Uterus (tissue), 3 donors: ENCODE measurements at regions not wholly inside any gene's neighbourhood (a gene's known extent, or its start where the extent isn't known, plus 50 kb on each side); places are given as distances from the start of the nearest gene placed in this dataset.

Source experiments
- DNase-seq, 2 donors: peaks; one replicate each; pipeline ENCODE4 v3.0.0-alpha.2; 2019 to 2020
- H3K27ac ChIP-seq, 2 donors: fragments of 200-600 bp; sonication (generic); 1 replicate in 1 of 2; 2 replicates in 1 of 2; pipeline ENCODE4 v1.5.1; 2016 to 2018
- H3K27me3 ChIP-seq, 2 donors: fragments of 200-600 bp; sonication (generic); one replicate each; pipeline ENCODE4 v1.5.1; 2018 to 2019; ENCODE audit warnings: control low read depth in 1 of 2
- H3K36me3 ChIP-seq, 2 donors: fragments of 200-600 bp; sonication (generic); one replicate each; pipeline ENCODE4 v1.5.1; 2019; ENCODE audit warnings: control low read depth in 1 of 2
- H3K4me1 ChIP-seq, 2 donors: fragments of 200-600 bp; sonication (generic); one replicate each; pipeline ENCODE4 v1.5.1; 2018 to 2019; ENCODE audit warnings: control low read depth in 1 of 2
- H3K4me3 ChIP-seq, 2 donors: fragments of 200-600 bp; sonication (generic); 1 replicate in 1 of 2; 2 replicates in 1 of 2; pipeline ENCODE4 v1.5.1; 2018 to 2019; ENCODE audit warnings: mild to moderate bottlenecking in 1 of 2
- H3K9me3 ChIP-seq, 2 donors: fragments of 200-600 bp; sonication (generic); one replicate each; pipeline ENCODE4 v1.5.1; 2019; ENCODE audit warnings: control low read depth in 1 of 2
- POLR2A ChIP-seq, 2 donors: fragments of 450-650 bp; IDR thresholded peaks; one replicate each; pipeline ENCODE4 v1.6.1; 2016; ENCODE audit warnings: antibody characterized with exemption in 2 of 2, mild to moderate bottlenecking in 1 of 2, moderate library complexity in 1 of 2
- intact Hi-C: fragments of 100-400 bp; cut with DNase I; formaldehyde crosslinking; loops from one replicate; pipeline ENCODE4 v1.15.1; 2023; ENCODE audit warnings: low total_unique reads
- TF ChIP-seq, protein P1 (sequence below), 4 experiments: fragments of 200-600 bp in 2 of 4; fragments of 450-650 bp in 2 of 4; sonication (generic) in 2 of 4; IDR thresholded peaks; one replicate each; pipeline ENCODE4 v1.5.1; 2016 to 2019; ENCODE audit warnings: antibody characterized with exemption in 4 of 4, mild to moderate bottlenecking in 2 of 4, moderate library complexity in 1 of 4
- donor health status: DM: yes; HTN: yes; CAD: no.

DNA sequence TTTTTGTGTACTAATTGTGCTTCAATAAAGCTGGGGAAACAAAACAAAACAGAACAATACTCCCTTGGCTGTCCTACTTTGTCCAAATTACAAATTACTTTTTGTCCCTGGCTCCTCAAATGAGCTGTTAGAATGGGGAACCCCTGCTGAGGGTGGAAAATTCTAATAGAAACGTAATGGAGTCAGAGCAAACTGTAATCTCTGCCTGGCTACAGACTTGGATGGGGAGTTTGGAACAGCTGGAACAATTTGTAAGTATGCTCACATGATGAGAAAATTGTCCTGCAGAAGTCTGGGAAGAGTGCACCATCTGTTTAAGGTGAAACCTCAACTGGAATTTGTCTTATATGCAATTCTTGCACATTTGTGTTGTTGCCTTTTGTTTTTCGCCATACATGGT lies 364.4 kb upstream of the CLNK start:
- intact Hi-C loops: no loop called here
- H3K27ac ChIP-seq: no peak overlapping the region
- no peaks in the 10 kb centered on the region for H3K36me3 ChIP-seq

GRCh38 chr4:11042760-11043159 lies 358.2 kb upstream of the CLNK start:
- TF ChIP-seq, protein P1, sequence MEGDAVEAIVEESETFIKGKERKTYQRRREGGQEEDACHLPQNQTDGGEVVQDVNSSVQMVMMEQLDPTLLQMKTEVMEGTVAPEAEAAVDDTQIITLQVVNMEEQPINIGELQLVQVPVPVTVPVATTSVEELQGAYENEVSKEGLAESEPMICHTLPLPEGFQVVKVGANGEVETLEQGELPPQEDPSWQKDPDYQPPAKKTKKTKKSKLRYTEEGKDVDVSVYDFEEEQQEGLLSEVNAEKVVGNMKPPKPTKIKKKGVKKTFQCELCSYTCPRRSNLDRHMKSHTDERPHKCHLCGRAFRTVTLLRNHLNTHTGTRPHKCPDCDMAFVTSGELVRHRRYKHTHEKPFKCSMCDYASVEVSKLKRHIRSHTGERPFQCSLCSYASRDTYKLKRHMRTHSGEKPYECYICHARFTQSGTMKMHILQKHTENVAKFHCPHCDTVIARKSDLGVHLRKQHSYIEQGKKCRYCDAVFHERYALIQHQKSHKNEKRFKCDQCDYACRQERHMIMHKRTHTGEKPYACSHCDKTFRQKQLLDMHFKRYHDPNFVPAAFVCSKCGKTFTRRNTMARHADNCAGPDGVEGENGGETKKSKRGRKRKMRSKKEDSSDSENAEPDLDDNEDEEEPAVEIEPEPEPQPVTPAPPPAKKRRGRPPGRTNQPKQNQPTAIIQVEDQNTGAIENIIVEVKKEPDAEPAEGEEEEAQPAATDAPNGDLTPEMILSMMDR (IDR thresholded peaks at IDR 0.05): no peak
- no peak for TF ChIP-seq POLR2A (IDR thresholded peaks at IDR 0.05)
- no peaks in the 10 kb centered on the region for H3K4me1 ChIP-seq
- peaks cover 0 to 4% of the 10 kb centered on the region in 2 donors for H3K9me3 ChIP-seq
- H3K27ac ChIP-seq: no peak overlapping the region
- no peaks in the 10 kb centered on the region for H3K36me3 ChIP-seq
- intact Hi-C loops: no loop called here
- H3K27me3 ChIP-seq: no peaks in the 10 kb centered on the region
- H3K4me3 ChIP-seq: no peak overlapping the region
- DNase-seq: no peak

More for the DNA sequence above, 364.4 kb upstream of the CLNK start:
- DNase-seq: no peak
- TF ChIP-seq, protein P1 (IDR thresholded peaks at IDR 0.05): no peak
- no peak for TF ChIP-seq POLR2A (IDR thresholded peaks at IDR 0.05)
- Histone ChIP-seq H3K27me3 (no peaks in the 10 kb centered on the region), H3K9me3 (peaks cover 0 to 4% of the 10 kb centered on the region in 2 donors), H3K4me3 (no peak overlapping the region), H3K4me1 (no peaks in the 10 kb centered on the region)

- H3K27me3 ChIP-seq: no peaks in the 10 kb centered on the region
- DNase-seq: no peak
- H3K4me1 ChIP-seq: no peaks in the 10 kb centered on the region
- H3K4me3 ChIP-seq: no peak overlapping the region
- TF ChIP-seq, protein P1 (IDR thresholded peaks at IDR 0.05): no peak
- TF ChIP-seq POLR2A (IDR thresholded peaks at IDR 0.05): no peak
- H3K27ac ChIP-seq: no peak overlapping the region
- no peaks in the 10 kb centered on the region for H3K9me3 ChIP-seq
- intact Hi-C loops: no loop called here
- H3K36me3 ChIP-seq: no peaks in the 10 kb centered on the region
These were observed 355.1 kb upstream of the CLNK start for GRCh38 chr4:11039634-11040131.

DNA sequence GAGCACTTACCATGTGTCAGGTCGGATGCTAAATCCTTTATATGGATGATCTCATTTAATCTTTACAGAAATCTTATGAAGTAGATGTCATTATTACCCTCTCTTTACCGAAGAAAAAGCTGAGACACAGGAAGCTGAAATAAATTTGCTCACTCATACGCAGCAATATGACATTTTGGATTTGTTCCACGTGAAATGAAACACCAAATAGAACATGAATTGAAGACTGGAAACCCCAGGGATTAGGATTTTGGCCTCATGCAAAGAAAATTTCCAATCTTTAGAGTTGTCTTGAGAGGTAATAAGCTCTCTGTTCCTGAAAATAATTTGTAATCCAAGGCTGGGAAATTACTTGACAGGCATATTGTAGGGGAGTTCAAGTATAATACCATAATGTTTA lies 354.4 kb upstream of the CLNK start:
- H3K36me3 ChIP-seq: no peaks in the 10 kb centered on the region
- no peaks in the 10 kb centered on the region for H3K9me3 ChIP-seq
- TF ChIP-seq POLR2A (IDR thresholded peaks at IDR 0.05): no peak
- TF ChIP-seq, protein P1 (IDR thresholded peaks at IDR 0.05): no peak
- no peak overlapping the region for H3K4me3 ChIP-seq
- no peaks in the 10 kb centered on the region for H3K27me3 ChIP-seq
- intact Hi-C loops: no loop called here
- no peak overlapping the region for H3K27ac ChIP-seq
- H3K4me1 ChIP-seq: no peaks in the 10 kb centered on the region
- no peak for DNase-seq

DNA sequence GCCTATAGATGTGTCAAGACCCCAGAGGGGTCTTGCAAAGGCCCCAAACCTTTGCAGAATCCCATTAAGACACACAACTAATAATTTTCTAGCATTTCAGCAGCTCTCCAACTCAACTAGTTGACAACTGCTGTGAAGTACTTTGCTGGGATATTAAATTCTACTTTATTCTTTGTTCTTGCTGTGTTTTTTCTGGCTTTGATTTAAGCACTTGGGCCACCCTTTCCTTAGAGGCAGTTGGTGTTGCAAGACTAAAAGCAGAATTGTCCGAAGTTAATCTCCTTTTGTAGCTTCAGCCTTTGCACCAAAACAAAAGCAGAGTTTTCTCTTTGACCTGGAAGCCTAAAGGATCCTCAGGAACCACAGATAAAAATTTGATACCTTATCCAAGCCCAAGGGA lies 353.1 kb upstream of the CLNK start:
- Histone ChIP-seq H3K4me1 (no peaks in the 10 kb centered on the region), H3K9me3 (no peaks in the 10 kb centered on the region), H3K27ac (no peak overlapping the region), H3K4me3 (no peak overlapping the region), H3K27me3 (no peaks in the 10 kb centered on the region), H3K36me3 (no peaks in the 10 kb centered on the region)
- intact Hi-C loops: no loop called here
- no peak for DNase-seq
- TF ChIP-seq, protein P1 (IDR thresholded peaks at IDR 0.05): no peak
- no peak for TF ChIP-seq POLR2A (IDR thresholded peaks at IDR 0.05)
